Nucleus accumbens (tissue), 56 donors: ENCODE measurements at regions not wholly inside any gene's neighbourhood (a gene's known extent, or its start where the extent isn't known, plus 50 kb on each side); places are given as distances from the start of the nearest gene placed in this dataset.

Experiments used
- DNase-seq, 56 donors: peaks; one replicate each; lab custom pipeline; 2025; lab: John Stamatoyannopoulos, UW

- no peak for DNase-seq
Measured at GRCh38 chr9:80012557-80013330, 441.0 kb downstream of the TLE4 start.

- DNase-seq: no peak
Measured at GRCh38 chr9:80009204-80009603, 437.4 kb downstream of the TLE4 start.

GRCh38 chr9:80004714-80005113, 432.9 kb downstream of the TLE4 start:
- DNase-seq: no peak

- DNase-seq: no peak
Measured at GRCh38 chr9:79990536-79990935, 418.8 kb downstream of the TLE4 start.

GRCh38 chr9:79989079-79989478, 417.3 kb downstream of the TLE4 start:
- no peak for DNase-seq

GRCh38 chr9:79988126-79988525, 416.4 kb downstream of the TLE4 start:
- DNase-seq: no peak

GRCh38 chr9:79986437-79986836, 414.7 kb downstream of the TLE4 start:
- no peak for DNase-seq

GRCh38 chr9:79985772-79986171, 414.0 kb downstream of the TLE4 start:
- DNase-seq: no peak

GRCh38 chr9:79985264-79985663, 413.5 kb downstream of the TLE4 start:
- DNase-seq: no peak

- DNase-seq: no peak
Measured at GRCh38 chr9:79984429-79985067, 412.8 kb downstream of the TLE4 start.

- DNase-seq: no peak
Measured at GRCh38 chr9:79980432-79980831, 408.7 kb downstream of the TLE4 start.

- no peak for DNase-seq
Measured at GRCh38 chr9:79977510-79978197, 405.9 kb downstream of the TLE4 start.

- DNase-seq: no peak
Measured at GRCh38 chr9:79977074-79977435, 405.3 kb downstream of the TLE4 start.

- no peak for DNase-seq
Measured at GRCh38 chr9:79976257-79977073, 404.7 kb downstream of the TLE4 start.

- peak in 12 of 56 donors; percentile 7 to 38 (median 20) for DNase-seq
Measured at GRCh38 chr9:79975621-79976256, 404.0 kb downstream of the TLE4 start.

GRCh38 chr9:79974806-79975422, 403.1 kb downstream of the TLE4 start:
- no peak for DNase-seq

GRCh38 chr9:79973627-79974026, 401.9 kb downstream of the TLE4 start:
- DNase-seq: no peak

- peak in 1 of 56 donors; percentile 4 for DNase-seq
Measured at GRCh38 chr9:79970146-79970425, 398.3 kb downstream of the TLE4 start.

- no peak for DNase-seq
Measured at GRCh38 chr9:79969393-79970145, 397.8 kb downstream of the TLE4 start.
